HG03064 (cell line): ENCODE measurements at regions not wholly inside any gene's neighbourhood (a gene's known extent, or its start where the extent isn't known, plus 50 kb on each side); places are given as distances from the start of the nearest gene placed in this dataset.
"Not testable (repeated sequence)": the region's sequence is repeated elsewhere in the genome, so short reads cannot be mapped to it uniquely, and the experiment has no call there.

ENCODE experiments used
- ATAC-seq: cut with Tn5 transposase; IDR thresholded peaks from one replicate; pipeline ENCODE4 v1.9.1; 2021; ENCODE audit warnings: low read depth; ENCODE audit not compliant: unreplicated experiment

DNA sequence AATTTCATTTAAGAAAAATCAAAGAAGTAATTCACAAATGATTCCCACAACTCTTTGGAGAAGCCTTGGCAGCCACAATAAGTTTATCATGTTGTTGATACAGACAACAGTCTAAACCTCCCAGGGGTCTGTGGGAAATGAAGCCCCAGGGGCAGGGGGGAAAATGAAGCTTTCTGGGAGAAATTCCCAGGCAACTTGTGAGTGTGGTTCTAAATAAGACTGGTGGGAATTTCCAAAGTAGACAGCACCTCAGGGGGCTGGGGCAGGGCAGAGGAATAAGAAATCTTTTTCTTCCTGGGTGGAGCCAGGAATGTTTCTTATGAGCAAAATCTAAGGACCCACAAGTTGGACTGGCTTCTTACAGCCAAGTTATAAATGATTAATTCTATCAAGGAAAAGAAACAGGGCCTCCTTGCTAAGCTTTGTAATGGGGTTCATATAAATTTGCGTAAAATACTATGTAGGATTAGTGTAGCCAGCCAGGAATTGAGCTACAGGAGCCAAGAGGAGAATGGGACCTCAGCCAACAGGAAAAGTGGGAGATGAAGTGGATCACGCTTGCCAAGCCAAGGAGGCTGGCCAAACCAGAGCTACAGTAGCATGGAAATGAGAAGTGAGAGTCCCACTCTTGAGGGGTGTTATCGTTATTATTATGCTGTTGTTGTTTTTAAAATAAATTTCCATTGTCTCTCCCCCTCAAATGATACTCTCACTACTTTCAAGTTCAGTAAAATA is 182.9 kb upstream of the FAR2 start:
- ATAC-seq, result no peak

DNA sequence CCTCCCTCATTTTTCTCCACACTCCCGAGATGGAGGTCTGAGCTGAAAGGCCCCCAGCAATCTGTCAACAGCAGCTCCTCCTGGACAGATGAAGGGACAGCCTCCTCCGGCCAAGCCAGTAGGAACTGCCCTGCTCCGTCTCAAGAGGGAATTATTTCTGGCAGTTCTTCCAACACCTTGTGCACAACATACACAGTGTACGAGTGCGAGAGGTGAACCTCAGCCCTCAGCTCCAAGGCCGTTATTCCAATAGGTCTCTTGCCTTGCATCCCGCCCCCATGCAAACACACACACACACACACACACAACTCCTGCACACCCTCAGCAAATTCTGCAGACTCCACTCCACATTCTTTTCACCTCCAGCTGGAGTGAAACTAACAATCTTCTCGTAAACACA is 181.7 kb upstream of the FAR2 start:
- no peak for ATAC-seq

DNA sequence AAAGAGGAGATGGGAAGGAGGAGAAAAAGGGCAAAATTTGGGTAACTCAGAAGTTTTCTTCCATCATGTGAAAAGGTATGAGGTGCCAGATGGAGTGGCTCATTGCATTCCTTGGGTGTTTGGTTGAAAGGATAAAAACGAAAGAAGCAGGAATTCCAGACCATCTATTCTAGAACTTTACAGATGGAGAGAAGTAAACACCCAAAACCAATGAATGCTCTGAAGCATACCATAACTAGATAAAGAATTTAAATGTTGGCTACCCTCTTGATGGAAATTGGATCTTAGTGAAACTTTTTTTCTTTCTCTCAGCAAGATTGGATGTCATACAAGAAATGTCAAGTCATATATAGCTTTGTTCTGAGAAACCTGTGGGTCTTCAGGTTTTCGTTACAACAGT is 175.6 kb upstream of the FAR2 start:
- ATAC-seq, result no peak

DNA sequence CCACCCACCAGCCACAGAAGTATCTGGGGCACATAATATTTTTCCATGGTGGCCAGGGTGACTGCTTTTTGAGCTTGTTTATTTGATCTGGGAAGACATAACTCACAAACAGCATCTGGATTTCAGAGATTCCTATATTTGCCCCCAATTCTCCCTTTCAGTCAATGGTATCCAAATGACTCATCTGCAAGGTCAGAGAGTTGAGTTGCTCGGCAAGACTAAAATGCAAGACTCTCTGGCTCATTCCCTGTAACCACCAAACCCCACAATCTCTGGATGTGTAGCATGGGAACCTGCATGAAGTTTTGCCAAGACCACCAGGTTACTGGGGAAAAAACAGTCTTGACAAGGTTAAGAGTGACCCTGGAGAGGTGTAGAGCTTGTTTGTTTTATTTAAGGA is 174.9 kb upstream of the FAR2 start:
- no peak for ATAC-seq

DNA sequence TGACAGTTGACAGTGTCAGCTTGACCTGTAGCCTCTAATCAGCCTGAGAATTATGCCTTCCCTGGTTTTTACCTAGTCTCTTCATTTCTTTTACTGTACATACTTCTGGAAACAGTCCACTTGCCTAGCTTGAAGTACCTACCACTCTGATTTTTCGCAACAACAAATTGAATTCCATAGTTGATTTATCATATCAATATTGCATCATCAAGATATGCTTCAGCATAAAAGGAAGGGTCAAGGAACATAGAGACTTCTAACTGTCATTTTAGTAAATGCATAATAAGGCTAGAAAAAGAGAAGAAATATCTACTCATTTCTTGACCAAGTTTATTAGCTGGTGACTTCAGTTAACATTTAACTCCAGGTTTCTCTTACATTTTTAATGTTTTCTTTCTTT is 174.2 kb upstream of the FAR2 start:
- ATAC-seq, result no peak

DNA sequence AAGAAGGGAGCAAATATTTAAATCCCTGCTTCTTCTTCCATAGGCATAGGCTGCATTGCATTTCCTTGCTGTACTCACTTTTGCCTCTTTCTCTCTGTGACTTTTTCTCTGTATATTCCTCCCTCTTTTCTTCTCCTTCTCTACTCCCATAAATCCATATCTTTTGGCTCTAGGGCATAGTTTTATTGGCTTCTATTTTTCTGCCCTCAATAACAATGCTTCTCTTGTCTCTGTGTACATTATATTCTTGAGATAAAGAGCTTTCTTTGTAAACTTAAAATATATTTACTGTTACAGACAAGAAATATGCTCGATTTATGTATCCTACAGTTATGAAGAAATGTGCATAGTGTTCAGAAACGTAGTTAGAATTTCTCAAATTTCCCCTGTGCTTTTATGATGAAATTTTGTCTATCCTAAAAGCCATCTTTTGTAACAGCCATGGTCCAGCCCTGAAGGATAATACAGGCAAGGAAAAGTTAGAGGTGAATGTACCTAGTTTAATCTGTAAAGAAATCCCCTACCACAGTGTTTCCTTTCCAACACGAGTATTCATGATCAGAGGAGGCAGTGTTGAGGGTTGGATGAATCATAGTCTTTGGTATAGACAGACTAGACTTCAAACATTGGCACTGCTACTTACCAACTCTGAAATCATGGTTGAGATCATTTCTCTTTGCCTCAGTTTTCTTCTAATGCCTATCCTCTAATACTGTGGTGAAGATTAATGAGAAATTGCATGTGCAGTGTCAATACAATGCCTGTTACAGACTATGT is 173.3 kb upstream of the FAR2 start:
- no peak for ATAC-seq

DNA sequence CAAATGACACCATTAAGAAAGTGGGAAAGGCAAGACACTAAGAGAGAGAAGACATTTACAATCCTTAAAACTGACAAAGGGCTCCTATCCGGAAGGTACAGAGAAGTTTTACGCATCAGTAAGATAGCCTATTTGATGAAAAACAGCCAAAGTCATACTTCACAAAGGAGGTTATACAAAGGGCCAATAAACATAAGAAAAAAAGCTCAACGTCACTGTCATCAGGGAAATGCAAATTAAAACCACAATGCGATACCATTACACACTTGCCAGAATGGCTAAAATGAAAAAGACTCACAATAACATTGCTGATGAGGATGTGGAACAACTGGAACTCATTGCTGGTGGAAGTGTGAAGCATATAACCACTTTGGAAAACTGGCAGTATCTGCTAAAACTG is 168.6 kb upstream of the FAR2 start:
- no peak for ATAC-seq

DNA sequence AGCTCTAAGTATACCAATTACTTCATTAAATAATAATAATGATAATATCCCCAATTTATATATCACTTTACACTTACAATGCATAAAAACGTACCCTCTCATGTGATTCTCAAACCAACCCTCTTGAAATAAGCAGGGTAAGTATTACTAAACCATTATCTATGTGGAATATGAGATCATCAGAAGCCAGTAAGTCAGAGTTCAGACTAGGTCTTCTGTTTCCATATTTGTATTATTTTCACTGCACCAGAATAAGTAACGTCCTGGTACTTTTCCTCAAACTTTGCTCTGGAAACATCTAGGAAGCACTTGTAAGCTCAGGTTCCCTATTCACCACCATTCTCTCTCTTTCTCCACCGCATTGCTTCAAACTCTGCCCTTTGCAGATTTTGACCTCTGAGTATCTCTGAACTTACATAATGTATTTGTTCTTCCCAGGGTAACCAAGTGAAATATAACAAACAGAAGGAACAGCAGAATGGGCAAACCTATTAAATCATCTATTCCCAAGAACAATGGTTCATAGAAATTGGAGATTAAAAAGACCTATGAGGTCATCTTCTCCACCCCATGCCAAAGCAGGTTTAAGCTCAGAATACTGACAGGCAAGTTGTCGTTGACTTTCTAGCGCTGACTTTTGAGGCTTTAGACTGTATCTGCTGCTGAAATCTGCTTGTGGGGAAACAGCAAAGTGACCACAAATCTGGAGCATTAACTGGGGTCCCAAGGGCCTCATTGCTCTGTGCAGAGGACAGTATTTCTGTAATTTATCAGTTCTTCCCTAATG is 161.3 kb upstream of the FAR2 start:
- ATAC-seq, result no peak

DNA sequence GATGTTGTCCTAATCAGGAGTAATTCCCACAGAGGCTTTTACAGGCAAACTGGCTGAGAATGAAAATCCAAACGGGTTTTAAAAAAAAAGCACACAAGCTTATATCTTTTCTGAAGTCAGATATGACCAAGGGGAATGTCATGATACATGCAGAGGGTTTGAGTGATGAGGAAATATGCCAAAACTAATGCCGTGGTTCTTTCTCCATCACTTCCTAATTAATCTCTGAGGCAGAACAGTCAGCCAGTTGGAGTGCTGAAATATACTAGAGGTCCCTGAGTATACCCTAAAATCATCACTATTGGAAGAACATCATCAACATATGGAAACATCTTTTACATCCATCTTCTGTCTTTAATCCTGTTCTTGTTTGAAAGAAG is 160.8 kb upstream of the FAR2 start:
- no peak for ATAC-seq

DNA sequence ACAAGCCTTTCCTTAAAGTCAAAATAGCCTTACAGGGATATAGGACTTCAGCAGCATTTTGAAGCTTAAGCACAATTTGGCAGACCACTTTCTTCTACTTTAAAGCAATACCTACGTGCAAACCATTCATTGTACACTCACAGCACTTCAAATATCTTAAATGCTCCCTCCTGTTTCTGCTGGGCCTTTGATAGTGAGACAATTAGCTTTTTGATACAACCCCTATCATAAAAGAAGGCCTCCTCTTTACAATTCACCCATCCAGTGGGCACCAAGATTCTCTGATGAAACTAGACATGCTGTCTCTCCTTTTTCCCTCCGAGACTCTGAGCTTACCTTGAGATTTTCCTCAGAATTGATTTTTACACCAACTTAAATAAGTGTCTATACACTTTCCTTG is 157.5 kb upstream of the FAR2 start:
- ATAC-seq, result no peak

DNA sequence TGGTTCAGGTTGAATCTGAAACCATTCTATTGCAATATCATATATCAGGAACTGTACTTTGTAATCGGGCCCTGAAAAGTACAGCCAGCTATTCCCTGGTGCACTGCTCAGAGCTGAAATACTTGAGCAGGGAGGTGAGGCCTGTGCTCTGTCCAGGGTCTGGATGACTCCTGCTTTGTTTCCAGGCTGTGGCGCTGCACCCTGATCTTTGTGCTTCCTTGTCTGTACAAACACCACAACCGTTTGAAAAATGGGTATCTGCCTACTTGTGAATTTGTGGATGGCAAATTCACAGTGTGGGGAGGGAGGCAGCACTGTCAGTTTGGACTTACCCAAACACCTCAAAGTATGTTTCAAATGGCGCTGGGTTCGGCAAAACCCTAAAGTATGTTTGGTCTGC is 155.4 kb upstream of the FAR2 start:
- no peak for ATAC-seq

DNA sequence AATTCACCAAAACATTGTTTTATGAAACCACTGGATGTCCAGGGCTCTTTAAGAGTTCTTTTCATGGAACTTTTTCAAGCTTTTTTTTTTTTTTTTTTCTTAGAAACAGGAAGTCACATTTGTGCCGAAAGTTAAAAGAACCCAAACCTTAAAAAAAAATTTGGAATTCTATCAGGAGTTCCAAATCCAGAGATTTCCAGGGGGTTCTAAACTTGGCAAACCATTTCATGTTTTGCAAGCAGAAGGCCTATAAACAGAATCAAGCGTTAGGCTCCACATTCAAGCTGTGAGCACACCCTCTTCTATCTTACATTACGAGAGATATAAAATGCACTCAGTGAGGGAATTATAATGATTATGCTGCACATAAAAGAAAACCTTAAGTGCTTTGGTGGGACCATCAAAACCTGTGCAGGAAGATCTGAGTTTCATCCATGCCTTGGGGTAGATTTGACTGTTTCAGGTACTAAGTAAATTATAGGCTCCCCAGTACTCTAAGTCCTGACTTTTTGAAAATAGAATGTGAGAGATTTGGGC is 154.8 kb upstream of the FAR2 start:
- ATAC-seq, result no peak

DNA sequence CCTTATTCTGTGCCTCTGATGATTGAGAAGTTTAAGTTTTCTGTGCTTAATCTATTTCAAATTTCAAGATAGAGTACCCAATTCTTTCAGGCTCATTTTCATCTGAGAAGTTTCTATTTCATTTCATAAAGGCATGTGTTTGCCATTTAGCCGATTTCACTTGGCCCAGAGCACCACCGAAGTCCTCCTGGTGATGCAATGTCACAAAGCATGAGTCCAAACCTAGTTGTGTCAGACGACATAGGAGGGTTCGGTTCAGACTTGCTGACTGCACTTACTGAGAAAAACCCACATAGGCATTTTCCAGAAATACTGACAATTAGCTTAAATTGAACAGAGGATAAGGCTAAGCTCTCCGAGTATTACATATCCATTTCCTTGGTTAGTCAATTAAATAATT is 152.4 kb upstream of the FAR2 start:
- ATAC-seq, result no peak

DNA sequence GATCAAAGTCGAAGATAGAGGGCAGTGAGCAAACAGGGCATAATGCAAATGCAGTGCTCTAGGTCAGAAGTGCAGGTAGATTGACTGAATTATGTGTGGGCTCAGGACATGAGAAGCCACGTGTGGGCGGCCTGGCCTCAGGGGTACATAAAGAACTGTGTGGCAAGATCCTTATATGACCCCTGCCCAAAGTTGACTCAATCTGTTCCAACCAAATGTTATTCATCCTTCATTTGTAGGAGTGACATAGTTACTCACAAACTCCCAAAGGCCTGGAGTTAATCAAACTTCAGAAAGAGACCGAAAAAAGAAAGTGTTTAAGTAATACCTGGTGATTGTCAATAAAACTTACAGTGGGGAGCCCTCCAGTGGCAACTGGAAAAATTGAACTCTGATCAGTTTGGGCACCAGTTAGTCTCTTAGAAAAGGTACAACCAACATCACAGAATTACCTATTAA is 150.4 kb upstream of the FAR2 start:
- ATAC-seq, result no peak

DNA sequence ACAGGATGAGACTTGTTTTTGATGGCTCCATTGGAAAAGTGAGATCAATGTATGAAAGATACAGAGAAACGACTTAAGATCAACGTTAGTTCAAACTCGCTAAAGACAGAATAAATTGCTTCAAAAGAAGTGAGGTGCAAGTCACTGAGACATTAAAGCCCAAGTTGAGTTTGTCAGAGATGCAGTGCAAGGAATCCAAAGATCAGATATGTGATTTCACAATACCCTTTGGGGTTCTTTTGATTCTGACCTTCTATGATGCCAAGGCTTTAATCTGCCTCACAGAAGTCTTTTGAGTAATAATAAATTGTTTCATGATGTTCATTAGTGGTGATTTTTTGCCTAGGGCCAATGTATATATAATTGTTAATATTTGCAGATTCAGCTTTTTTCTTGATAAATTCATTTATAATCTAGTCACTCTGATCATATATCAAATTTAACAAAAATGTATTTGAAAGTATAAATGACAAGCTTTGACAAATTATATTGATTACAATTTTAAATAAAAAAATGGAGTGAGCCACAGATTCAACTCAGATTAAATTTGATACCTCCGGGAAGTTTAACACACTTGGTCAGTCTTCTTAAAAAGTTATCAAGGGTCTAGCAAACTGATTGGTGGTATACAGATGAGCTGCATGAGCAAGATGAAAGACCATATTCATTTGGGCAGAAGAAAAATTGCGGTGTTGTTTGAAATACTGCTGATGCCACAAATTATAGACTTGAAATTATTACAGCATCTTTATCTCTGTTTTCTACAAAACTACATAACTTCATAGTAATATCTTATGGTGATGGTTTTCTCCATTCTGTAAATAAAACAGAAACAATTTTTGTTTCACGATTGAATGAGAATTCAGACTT is 144.8 kb upstream of the FAR2 start:
- ATAC-seq, result no peak

DNA sequence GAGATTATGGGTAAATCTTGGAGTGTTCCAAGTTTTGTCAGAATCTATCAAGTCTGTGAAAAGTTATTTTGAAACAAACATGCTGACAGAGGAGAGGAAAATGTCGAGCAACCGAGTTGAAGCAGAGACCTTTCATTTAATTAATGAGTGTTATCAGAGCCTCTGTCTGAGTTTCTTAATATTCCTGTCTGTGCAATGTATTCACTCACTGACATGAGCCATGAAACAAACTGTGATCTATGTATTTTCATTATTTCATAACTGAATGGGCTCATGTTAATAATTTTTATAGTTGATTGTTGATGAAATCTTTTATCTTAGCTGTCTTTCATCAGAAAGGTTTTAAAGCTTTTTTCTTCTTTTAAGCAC is 144.2 kb upstream of the FAR2 start:
- ATAC-seq, result no peak

DNA sequence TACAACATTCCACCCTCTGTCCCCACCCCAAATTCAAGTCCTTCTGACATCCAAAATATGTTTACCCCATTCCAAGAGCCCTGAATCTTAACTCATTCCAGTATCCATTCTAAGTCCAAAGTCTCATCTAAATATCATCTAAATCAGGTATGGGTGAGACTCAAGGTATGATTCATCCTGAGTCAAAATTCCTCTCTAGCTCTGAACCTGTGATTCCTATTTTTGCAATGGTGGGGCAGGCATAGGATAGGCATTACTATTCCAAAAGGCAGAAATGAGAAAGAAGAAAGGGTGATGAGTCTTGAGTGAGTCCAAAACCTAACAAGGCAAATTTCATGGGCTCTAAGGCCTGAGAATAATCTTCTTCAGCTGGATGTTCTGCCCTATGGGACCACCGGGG is 140.3 kb upstream of the FAR2 start:
- ATAC-seq, result no peak

DNA sequence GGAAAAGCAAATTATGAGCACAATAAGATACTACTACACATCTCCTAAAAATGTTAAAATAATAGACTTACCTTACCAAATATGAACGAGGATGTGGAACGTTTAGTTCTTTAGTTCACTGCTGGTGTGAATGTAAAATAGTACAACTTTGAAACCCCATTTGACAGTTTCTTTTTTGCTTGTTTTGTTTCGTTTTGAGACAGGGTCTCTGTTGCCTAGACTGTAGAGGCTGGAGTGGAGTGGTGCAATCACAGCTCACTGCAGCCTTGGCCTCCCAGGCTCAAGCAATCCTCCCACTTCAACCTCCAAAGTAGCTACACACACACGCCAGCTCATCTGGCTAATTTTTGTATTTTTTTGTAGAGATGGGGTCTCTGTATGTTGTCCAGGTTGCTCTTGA is 136.4 kb upstream of the FAR2 start:
- ATAC-seq, result no peak

DNA sequence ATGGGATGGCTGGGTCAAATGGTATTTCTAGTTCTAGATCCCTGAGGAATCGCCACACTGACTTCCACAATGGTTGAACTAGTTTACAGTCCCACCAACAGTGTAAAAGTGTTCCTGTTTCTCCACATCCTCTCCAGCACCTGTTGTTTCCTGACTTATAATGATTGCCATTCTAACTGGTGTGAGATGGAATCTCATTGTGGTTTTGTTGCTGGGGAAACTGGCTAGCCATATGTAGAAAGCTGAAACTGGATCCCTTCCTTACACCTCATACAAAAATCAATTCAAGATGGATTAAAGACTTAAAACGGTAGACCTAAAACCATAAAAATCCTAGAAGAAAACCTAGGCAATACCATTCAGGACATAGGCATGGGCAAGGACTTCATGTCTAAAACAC is 131.5 kb upstream of the FAR2 start:
- ATAC-seq, result not testable (repeated sequence)

DNA sequence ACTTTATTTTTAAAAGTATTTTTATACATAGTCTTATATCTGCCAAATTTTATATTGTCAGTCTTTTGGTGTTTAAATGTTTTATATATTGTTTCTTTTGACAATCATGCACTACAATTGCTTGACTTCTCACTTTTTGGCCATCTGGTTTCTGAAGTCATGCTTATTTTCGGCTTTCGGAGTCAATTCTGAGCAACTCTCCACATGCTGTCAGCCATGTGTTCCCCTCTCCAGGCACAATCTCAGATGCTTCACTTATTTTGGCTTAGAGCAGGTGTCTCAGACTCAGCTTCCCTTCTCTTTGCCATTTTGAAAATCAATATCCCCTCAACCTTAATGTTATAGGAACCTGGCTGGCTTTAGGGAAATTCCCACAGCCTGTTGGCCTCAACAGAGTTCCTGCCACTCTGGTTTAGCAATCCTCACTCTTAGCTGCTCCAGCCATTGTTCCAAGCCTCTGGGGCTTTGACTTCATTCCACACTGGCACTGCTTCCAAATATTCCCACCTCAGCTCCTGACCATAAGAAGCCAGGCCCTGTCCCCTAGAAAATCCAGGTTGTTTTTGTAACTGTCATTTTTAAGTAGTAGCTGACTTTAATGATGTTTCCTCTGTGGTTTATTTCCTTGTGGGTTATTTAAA is 125.5 kb upstream of the FAR2 start:
- no peak for ATAC-seq
